A673 (cell line): ENCODE measurements at regions not wholly inside any gene's neighbourhood (a gene's known extent, or its start where the extent isn't known, plus 50 kb on each side); places are given as distances from the start of the nearest gene placed in this dataset.

Experiments used
- CTCF ChIP-seq: fragments of 300-800, 200-600 bp; sonication (generic); conservative IDR thresholded peaks from 2 replicates; pipeline ENCODE4 v1.5.1; 2017; ENCODE audit warnings: low read depth, mild to moderate bottlenecking, antibody characterized with exemption, low read length, moderate library complexity, mixed read lengths
- EZH2 ChIP-seq: fragments of 200-600 bp; sonication (generic); IDR thresholded peaks from 2 replicates; pipeline ENCODE4 v1.6.1; 2017; ENCODE audit warnings: borderline replicate concordance, low read depth, mild to moderate bottlenecking, mixed read lengths, antibody characterized with exemption, low read length; ENCODE audit not compliant: poor library complexity, severe bottlenecking

DNA sequence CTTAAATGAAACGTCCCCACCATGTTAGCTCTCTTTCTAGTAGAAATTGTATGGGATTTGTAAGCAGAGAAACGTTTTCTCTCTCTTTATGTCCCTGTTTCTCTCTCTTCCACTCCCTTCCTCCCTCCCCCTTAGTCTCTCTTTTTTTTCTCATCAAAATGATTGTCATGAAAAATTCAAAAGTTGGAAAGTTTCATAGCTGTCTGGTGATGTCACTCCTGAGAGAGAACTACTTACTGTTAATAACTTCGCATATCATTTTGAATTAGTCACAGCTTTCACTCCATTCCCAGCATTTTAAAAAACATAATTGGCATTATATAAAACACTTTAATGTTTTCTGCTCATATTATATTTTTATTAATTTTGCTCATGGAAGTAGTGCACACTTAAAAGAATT lies 331.1 kb downstream of the C3orf38 start:
- TF ChIP-seq CTCF (no peak), EZH2 (no peak)
